ENCODE measurements at regions not wholly inside any gene's neighbourhood (a gene's known extent, or its start where the extent isn't known, plus 50 kb on each side); places are given as distances from the start of the nearest gene placed in this dataset.

DNA sequence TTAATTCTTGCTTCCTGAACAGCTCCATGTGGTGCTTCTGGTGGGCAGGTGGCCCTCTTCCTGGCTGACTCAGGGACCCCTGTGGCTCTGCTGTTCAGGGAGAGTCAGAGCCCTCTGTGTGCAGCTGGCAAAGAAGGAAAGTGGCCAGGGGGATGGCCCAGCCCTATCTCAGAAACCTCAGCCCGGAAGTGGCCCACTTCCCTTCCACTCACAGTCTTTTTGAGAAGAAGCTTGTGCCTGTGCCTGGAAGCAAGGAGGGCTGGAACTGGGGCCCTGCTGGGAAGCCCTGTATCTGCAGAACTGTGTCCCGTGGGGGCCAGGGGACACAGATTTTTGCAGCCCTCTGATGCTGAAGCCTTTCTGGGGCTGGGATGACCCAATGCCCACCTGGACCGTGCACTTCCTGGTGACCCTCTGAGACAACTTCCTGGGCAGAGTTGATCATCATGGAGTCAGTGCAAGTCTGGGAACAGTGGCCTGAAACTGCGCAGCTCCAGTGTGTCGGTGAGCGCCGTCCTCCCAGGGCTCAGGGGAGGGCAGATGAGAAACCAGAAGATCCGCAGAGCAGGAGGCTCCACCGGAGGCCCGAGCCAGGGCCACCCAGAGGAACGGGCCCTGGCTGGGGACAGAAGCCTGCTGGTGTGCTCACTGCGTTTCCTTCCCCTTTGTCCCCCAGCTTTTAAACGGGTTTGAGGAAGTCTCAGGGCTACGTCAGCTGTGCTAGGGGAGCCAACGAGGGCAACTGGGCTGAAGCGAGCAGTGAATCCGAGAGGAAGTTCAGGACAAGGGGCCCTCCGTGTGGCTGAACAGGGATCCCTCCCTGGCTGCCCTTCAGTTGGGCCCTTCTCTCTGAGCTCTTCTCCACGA, 217.4 kb upstream of the RTL1 start:
- Histone ChIP-seq H2AFZ (ENCODE audit: low read depth, low read length) (no peak overlapping the region), H3K79me2 (ENCODE audit: low read length) (no peaks in the 10 kb centered on the region), H3K4me2 (ENCODE audit: low read length) (no peak overlapping the region), H3K27me3 (ENCODE audit: low read depth, low read length) (no peaks in the 10 kb centered on the region), H3K36me3 (replicated peaks; ENCODE audit: low read depth, low read length) (no peaks in the 10 kb centered on the region), H4K20me1 (ENCODE audit: insufficient read depth, low read length) (no peaks in the 10 kb centered on the region), H3K9ac (ENCODE audit: low read length) (no peak overlapping the region), H3K27ac (ENCODE audit: low read length) (no peak overlapping the region), H3K4me3 (ENCODE audit: low read length) (no peak overlapping the region), H3K4me1 (ENCODE audit: low read length) (no peaks in the 10 kb centered on the region), H3K9me3 (ENCODE audit: insufficient read depth, low read length) (no peaks in the 10 kb centered on the region)
- no peak for TF ChIP-seq EZH2phosphoT487 (IDR thresholded peaks at IDR 0.05; ENCODE audit: low read depth)
- TF ChIP-seq, protein P1, sequence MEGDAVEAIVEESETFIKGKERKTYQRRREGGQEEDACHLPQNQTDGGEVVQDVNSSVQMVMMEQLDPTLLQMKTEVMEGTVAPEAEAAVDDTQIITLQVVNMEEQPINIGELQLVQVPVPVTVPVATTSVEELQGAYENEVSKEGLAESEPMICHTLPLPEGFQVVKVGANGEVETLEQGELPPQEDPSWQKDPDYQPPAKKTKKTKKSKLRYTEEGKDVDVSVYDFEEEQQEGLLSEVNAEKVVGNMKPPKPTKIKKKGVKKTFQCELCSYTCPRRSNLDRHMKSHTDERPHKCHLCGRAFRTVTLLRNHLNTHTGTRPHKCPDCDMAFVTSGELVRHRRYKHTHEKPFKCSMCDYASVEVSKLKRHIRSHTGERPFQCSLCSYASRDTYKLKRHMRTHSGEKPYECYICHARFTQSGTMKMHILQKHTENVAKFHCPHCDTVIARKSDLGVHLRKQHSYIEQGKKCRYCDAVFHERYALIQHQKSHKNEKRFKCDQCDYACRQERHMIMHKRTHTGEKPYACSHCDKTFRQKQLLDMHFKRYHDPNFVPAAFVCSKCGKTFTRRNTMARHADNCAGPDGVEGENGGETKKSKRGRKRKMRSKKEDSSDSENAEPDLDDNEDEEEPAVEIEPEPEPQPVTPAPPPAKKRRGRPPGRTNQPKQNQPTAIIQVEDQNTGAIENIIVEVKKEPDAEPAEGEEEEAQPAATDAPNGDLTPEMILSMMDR (IDR thresholded peaks at IDR 0.05; ENCODE audit: low read depth, low read length): no peak

DNA sequence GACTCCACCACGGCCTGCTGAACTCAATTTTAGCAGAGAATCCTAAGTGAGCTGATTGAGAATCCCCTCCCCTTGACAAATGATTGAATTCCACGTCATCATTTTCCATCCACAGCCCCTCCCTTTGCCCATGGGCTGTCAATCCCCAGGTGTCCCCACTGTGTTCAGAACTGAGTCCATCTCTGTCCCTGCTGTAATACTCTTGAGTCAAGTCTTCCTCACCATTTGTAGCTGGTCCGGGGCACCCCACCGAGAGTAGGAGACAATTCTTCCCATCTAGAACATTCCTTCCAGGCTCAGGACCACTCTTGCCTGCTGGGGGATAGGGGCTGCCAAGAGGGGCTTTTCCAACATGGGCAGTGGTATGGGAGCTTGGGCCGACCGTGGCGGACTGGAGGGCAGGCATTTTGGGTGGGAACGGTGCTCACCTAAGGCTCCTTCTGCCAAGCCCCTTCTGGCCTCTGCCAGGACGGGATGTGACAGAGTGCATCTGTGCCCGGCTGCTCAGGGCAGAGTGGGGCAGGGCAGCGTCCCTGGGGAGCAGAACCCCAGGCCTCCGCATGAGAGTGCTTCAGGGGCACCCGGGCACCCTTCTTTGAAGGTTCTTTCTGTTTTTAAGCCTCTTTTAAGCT, 218.1 kb upstream of the RTL1 start:
- Histone ChIP-seq H3K4me3 (ENCODE audit: low read length) (no peak overlapping the region), H3K36me3 (replicated peaks; ENCODE audit: low read depth, low read length) (no peaks in the 10 kb centered on the region), H3K4me1 (ENCODE audit: low read length) (no peaks in the 10 kb centered on the region), H4K20me1 (ENCODE audit: insufficient read depth, low read length) (no peaks in the 10 kb centered on the region), H3K27me3 (ENCODE audit: low read depth, low read length) (no peaks in the 10 kb centered on the region), H3K9me3 (ENCODE audit: insufficient read depth, low read length) (no peaks in the 10 kb centered on the region), H2AFZ (ENCODE audit: low read depth, low read length) (no peak overlapping the region), H3K4me2 (ENCODE audit: low read length) (no peak overlapping the region), H3K9ac (ENCODE audit: low read length) (no peak overlapping the region), H3K79me2 (ENCODE audit: low read length) (no peaks in the 10 kb centered on the region), H3K27ac (ENCODE audit: low read length) (no peak overlapping the region)
- TF ChIP-seq EZH2phosphoT487 (IDR thresholded peaks at IDR 0.05; ENCODE audit: low read depth): no peak
- TF ChIP-seq, protein P1 (IDR thresholded peaks at IDR 0.05; ENCODE audit: low read depth, low read length): no peak

DNA sequence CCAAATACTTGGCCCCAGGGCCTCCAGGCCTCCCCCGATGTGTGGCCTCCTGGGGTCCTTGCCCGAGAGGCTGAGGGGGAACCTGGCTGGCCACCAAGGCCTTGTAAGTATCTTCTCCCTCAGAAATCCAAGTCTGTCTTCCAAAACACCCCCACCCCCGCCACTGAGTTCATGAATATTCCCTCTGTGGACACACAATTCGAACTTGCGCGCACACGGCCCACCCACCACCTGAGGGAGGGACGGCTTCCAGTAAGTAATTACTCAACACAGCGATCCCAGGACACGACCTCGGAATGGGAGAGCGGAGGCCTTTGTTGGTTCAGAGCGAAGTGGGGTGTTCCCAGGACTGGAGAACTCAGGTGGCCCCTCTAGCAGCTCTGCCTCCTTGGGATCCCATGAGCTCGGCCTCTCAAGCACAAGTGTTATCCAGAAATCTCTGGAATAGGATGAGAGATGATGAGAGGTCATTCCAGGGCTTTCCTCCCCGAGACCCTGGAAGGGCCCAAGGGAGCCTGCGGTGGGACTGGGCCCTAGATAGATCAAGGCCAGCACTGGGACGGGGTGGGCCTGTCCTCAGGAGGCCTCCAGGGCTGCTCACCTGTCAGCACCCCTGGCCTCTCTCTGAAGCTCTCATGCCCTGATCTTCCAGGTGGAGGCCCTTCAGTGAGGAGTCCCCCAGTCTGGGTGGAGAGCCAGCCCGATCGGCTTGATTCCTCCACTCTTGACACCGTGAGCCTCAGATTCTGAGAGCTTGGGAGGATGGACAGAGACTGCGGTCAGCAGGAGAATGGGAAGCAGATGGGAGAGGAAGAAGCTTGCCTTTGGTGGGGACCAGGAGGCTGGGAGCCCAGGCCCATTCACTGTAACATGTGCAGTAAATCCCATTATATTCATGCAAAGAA, 219.0 kb upstream of the RTL1 start:
- Histone ChIP-seq H2AFZ (ENCODE audit: low read depth, low read length) (no peak overlapping the region), H4K20me1 (ENCODE audit: insufficient read depth, low read length) (no peaks in the 10 kb centered on the region), H3K27ac (ENCODE audit: low read length) (no peak overlapping the region), H3K4me3 (ENCODE audit: low read length) (no peak overlapping the region), H3K9ac (ENCODE audit: low read length) (no peak overlapping the region), H3K9me3 (ENCODE audit: insufficient read depth, low read length) (no peaks in the 10 kb centered on the region), H3K79me2 (ENCODE audit: low read length) (no peaks in the 10 kb centered on the region), H3K4me1 (ENCODE audit: low read length) (no peaks in the 10 kb centered on the region), H3K4me2 (ENCODE audit: low read length) (no peak overlapping the region), H3K27me3 (ENCODE audit: low read depth, low read length) (no peaks in the 10 kb centered on the region), H3K36me3 (replicated peaks; ENCODE audit: low read depth, low read length) (no peaks in the 10 kb centered on the region)
- TF ChIP-seq EZH2phosphoT487 (IDR thresholded peaks at IDR 0.05; ENCODE audit: low read depth): no peak
- TF ChIP-seq, protein P1 (IDR thresholded peaks at IDR 0.05; ENCODE audit: low read depth, low read length): no peak

Data from OCI-LY3 (cell line).